Mucosa of gallbladder (tissue), 1 donor: ENCODE measurements at regions not wholly inside any gene's neighbourhood (a gene's known extent, or its start where the extent isn't known, plus 50 kb on each side); places are given as distances from the start of the nearest gene placed in this dataset.

Experiments used
- DNase-seq: peaks from one replicate; pipeline ENCODE4 v3.0.0-alpha.2; 2020; ENCODE audit warnings: low spot score
- donor health status: DM: no; HTN: no; CAD: no.

DNA sequence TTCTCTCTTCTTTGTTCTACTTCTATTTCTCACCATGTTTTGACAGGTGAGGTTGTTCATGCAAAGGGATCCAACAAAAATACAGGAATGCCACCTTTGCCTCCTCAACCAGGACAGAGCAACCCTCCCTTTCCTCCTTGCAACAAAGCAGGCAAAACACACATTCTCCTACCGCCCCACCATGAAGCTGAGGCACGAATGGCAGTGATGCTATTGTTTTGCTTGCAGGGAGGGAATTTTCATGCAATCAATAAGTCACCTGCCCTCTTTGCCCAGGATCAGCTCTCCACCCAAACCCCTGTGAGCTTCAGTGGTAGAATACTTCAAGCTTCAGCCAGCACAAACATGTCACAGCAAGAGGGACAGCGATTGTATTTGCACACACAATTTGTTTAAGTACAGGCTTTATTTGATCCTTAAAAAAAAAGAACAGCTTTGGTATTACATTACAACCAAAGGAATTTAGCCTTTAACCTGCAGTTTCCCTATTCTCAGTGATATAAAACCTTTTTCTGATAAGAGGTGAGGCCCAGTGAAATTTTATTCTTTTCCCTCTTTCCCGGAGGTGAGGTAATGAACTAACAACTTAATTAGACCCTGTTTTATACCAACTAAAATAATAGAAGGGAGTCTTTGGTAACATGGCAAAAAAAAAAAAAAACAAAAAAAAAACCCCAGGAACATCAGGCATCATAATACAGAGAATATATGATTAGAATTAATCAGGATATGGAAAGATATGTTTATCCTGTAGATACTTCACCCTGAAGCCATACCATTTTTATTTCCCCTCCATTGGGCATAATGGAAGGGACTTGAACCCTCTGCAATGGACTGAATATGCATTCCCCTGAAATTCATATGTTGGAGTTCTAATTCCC, 87.0 kb upstream of the EEA1 start:
- peak; percentile 77 for DNase-seq

- no peak for DNase-seq
These were observed 87.8 kb upstream of the EEA1 start for GRCh38 chr12:93016752-93017350.

- no peak for DNase-seq
These were observed 89.5 kb upstream of the EEA1 start for GRCh38 chr12:93018610-93019009.

GRCh38 chr12:93019212-93019927, 90.3 kb upstream of the EEA1 start:
- DNase-seq = no peak

DNA sequence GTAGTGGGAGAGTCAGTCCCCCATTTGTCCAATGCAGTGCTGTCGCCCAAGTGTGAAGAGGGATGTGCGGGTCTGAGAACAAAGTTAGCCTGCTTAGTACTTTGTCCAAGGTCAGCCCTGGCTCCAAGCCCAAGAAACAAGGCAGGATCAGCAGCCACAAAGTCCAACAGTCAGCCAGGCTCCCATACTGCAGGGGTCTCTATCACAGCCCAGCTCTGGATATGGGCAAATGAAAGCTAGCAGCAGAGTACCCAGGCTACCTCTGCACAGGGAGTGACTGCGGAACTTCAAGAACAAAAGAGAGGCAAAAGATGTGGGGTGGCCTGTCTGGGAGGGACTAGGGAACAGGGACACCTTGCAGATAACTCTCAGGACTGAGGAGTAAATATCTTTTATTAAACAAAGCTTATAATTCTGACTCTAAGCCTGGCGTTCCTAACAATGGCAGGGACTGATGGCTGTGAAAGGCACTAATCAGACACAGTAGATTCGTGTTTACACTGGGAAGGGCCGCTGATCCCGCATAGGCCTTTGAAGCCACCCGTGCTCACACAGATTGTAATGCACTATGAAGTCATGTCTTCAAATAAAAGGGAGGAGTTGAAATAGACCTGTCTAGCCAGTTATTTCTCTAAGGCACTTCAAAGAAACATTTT, 91.0 kb upstream of the EEA1 start:
- peak; percentile 79 for DNase-seq

- DNase-seq = no peak
These were observed 91.8 kb upstream of the EEA1 start for GRCh38 chr12:93020631-93021597.

DNA sequence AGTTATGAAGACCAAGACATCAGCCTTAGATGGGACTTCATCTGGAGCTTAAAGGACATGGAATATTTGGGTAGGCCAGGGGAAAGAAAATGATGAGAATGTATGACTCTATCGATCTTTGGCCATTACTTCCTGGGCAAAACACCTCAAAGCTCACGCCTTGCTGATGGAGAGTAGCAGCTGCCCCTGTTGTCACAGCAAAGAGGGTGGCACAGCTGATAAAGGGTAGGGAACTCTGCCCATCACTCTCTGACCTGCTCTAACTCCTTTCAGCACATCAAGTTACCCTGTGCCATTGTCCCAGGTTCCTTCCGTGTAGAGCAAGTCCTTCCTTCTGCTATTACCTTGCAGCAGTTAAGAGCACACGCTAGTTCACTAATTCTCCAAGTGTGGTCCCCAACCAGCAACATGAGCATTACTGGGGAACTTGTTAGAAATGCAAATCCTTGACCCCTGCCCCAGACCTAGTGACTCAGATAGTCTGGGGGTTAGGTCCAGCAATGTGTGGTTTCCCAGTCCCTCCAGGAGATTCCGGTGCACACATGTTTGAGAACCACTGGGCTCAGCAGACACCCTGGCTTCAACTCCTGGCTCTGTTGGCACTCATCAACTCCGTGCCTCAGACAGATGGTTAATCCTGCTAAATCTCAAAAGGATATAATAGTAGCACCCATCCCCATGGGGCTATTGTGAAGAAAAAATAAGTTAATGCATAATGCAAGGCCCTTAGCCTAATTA, 93.7 kb upstream of the EEA1 start:
- DNase-seq = peak; percentile 66

DNA sequence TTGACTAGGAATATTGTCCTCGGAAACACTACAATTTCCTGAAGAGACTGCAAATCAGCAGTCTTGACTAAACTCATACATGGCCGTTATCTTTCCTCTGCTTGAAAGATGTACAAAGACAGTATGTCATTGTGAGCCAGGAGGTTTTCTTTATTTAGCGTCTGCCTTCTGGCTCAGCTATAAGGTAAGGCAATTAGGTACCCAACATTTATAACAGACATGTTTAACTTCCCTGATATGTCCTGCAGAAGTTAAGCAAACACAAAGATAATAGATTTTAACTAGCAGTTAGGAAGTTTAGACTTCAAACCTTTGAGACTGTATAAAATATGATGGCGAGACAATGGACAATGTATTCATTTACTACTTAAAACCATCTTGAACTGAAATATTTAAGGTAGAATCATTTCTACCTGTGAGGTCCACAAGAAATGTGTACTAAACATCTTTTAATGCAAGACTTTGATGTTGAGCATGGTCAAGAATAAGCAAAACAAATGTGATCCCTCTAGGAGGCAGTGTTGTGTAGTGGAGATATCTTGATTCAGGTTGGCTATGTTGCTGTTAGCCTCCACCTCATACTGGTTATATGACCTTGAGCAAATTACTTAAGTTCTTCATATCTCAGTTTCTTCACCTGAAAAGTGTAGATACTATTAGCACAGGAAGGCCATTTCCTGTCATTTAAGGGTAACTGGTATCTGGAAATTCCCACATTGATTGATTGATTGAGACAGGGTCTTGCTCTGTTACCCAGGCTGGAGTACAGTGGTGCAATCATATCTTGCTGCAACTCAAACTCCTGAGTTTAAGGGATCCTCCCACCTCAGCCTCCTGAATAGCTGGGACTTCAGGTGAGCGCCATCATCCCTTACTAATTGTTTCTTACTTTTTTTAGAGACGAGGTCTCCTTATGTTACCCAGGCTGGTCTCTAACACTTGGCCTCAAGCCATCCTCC, 96.3 kb upstream of the EEA1 start:
- no peak for DNase-seq

DNA sequence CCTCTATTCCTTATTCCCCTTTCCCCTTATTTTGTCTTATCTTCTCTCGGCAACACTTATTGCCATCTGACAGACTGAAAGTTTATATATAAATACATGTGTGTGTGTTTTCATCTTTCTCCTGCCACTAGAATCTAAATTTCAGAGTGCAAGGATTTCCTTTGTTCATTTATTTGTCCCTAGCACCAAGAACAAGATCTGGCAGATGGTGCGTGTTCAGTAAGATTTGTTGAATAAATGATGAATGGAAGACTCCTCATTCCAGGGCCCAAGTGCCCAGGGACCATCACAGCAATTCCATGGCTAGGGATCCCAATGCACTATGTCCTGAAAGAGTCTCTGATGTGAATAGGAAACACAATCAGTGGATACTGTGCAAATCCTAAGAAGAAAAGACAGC, 97.9 kb upstream of the EEA1 start:
- DNase-seq = no peak

GRCh38 chr12:93029091-93029490, 100.0 kb upstream of the EEA1 start:
- DNase-seq = no peak

- no peak for DNase-seq
These were observed 101.9 kb upstream of the EEA1 start for GRCh38 chr12:93031028-93031427.

DNA sequence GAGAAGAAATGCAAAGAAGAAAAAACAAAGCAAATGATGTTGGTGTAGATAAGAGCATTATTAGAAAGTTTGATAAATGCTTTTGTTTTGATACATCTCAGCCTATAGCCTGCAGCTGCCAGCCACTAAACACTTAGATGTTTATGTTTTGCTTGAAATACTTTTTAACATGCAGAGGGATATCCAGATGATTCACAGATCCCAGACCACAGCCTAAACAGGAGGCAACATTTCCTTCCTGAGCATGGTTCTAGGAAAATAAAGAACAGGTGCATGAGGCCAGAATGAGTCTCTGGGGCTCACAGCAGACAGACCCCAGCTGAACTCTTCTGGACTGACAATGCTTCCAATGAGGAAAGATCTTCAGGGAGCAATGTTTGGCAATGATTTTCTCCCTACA, 103.7 kb upstream of the EEA1 start:
- no peak for DNase-seq

DNA sequence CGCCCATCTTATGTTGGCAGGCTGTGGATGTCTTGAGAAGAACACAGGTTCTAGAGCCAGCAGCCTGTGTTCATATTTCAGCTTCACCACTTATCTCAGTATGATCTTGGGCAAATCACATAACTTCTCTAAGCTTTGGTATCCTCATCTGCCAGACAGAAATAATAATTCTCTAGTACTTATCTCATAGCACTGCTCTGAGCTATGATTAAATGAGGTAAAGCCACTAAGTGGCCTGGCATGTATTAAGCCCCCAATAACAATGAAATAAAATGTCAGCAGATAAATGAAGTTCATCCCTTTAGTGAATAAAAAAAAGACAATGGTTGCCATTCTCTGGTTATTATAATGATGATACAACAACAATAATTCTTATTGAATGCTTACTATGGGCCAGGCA, 104.9 kb upstream of the EEA1 start:
- no peak for DNase-seq

GRCh38 chr12:93039062-93039461, 110.0 kb upstream of the EEA1 start:
- no peak for DNase-seq

- no peak for DNase-seq
These were observed 110.8 kb upstream of the EEA1 start for GRCh38 chr12:93039930-93040329.

GRCh38 chr12:93040367-93040766, 111.3 kb upstream of the EEA1 start:
- no peak for DNase-seq

DNA sequence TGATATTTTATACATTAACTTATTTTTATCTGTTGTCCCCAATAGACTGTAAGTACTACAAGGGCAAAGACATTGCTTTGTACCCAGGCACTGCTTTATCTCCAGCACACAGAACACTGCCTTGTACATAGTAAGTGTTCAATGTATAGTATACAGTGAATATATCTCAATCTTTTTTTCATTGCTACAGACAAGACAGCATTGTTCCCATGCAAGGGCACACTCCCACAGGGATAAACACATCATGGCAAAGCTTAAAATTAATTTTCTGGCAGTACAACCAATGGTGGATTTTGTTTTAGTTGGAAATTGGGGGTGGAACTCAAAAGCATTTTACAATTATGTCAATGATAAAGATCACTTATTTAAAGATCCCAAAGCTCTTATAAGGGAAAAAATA, 112.3 kb upstream of the EEA1 start:
- no peak for DNase-seq

- DNase-seq = no peak
These were observed 113.2 kb upstream of the EEA1 start for GRCh38 chr12:93042283-93042682.

DNA sequence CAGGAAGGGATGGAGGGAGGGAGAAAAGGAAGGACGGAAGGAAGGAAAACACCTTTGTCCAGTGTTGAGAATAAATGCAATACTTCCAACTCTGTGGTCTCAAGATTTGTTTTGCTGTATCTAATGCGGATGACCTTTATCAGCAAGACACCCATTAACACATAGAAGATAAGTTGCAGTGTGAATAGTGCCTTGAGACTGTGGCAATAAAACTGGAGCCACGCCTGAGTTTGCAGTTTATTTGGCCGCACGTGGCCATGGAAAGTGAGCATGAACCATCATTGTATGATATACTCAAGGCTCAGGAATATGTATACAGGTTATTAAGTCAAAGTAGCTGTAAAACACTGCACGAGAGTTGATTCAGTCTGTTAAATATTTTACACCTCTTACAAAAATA, 113.6 kb upstream of the EEA1 start:
- DNase-seq = no peak
